Activated CD4-positive, alpha-beta T cell treated with anti-CD3 and anti-CD28 coated beads, Interleukin-2, amount 10 ng/mL, durations not matched to agents 24 days and 14 days (primary cell): ENCODE measurements at regions not wholly inside any gene's neighbourhood (a gene's known extent, or its start where the extent isn't known, plus 50 kb on each side); places are given as distances from the start of the nearest gene placed in this dataset.

Source experiments
- DNase-seq: peaks from one replicate; pipeline ENCODE4 v3.0.0; 2022
- H3K27ac Mint-ChIP-seq: one replicate; pipeline ENCODE4 v1.8.0; 2022; ENCODE audit warnings: mild to moderate bottlenecking, mixed read lengths
- H3K27me3 Mint-ChIP-seq: one replicate; pipeline ENCODE4 v1.8.0; 2022; ENCODE audit warnings: mixed read lengths
- H3K36me3 Mint-ChIP-seq: one replicate; pipeline ENCODE4 v1.8.0; 2022; ENCODE audit warnings: low read depth, mild to moderate bottlenecking, mixed read lengths
- H3K4me1 Mint-ChIP-seq: one replicate; pipeline ENCODE4 v1.8.0; 2021; ENCODE audit warnings: mixed read lengths
- H3K4me3 Mint-ChIP-seq: one replicate; pipeline ENCODE4 v1.8.0; 2022; ENCODE audit warnings: mild to moderate bottlenecking, moderate library complexity, mixed read lengths
- H3K9me3 Mint-ChIP-seq: one replicate; pipeline ENCODE4 v1.8.0; 2021; ENCODE audit warnings: mixed read lengths
- intact Hi-C: fragments of 100-400 bp; cut with micrococcal nuclease; formaldehyde crosslinking; loops from one replicate; pipeline ENCODE4 v1.15.1; 2023

DNA sequence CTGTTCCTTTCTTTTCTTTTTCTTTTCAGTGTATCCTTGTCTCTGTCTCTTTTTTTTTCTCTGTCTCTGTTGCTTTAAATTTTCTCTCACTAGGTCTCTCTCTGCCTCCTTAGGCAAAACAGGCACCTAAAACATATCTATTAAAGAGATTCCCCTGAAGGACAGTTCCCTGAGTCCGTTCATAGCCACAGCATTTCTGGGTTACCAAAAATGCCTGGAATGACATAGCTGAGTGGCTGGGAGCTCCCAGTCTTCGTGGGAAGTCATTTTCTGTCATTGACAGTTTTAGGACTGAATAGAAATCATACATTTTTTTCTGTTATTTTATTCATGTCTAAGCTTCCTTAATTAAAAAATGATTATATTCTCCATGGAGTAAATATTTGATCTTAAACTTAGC is 323.8 kb upstream of the AZI2 start:
- H3K27me3 Mint-ChIP-seq = peaks cover 2% of the 10 kb centered on the region
- H3K27ac Mint-ChIP-seq = no peak overlapping the region
- no peaks in the 10 kb centered on the region for H3K36me3 Mint-ChIP-seq
- peaks cover 6% of the 10 kb centered on the region for H3K9me3 Mint-ChIP-seq
- intact Hi-C loops = no loop called here
- DNase-seq = no peak
- no peak overlapping the region for H3K4me3 Mint-ChIP-seq
- peaks cover 3% of the 10 kb centered on the region for H3K4me1 Mint-ChIP-seq

DNA sequence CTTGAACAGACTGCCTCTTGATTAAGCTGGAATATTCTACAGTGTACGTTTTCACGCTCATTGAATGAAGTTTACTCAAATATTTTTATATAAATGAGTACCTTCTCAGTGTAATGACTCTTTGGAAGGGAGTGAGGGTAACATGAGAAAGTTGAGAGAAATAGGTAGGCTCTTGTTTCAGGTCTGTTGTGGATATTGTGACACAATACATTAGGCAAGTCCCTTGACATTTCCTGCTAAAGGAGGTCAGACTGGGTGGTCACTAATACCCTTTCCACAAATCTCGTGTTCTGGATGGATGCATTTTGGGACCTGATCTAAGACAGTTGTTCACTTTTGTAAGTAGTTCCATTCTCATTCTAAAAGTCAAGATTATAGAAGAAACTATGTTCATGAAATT is 324.8 kb upstream of the AZI2 start:
- Mint-ChIP-seq H3K9me3 (peaks cover 6% of the 10 kb centered on the region), H3K27me3 (peaks cover 2% of the 10 kb centered on the region), H3K4me1 (no peaks in the 10 kb centered on the region), H3K4me3 (no peak overlapping the region), H3K27ac (no peak overlapping the region), H3K36me3 (no peaks in the 10 kb centered on the region)
- no peak for DNase-seq
- intact Hi-C loops = no loop called here

DNA sequence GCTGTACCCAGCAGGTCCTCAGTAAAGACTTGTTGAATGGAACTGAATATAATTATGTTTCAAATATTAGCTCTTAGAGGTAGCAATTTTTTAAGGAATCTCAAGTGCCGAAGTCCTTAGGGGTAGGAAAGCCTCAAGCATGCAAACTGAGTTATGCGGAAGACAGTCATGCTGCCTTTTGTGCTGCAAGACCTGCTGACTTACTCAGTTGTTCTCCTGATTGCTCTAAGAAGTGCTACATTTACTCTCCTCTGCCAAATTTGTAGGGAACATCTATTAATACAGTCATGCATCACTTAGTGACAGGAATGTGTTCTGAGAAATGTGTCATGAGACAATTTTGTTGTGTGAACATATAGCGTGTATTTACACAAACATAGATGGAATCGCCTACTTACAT is 325.6 kb upstream of the AZI2 start:
- Mint-ChIP-seq H3K27ac (no peak overlapping the region), H3K36me3 (no peaks in the 10 kb centered on the region), H3K4me3 (no peak overlapping the region), H3K4me1 (no peaks in the 10 kb centered on the region), H3K27me3 (peaks cover 2% of the 10 kb centered on the region), H3K9me3 (peaks cover 6% of the 10 kb centered on the region)
- intact Hi-C loops = no loop called here
- no peak for DNase-seq

DNA sequence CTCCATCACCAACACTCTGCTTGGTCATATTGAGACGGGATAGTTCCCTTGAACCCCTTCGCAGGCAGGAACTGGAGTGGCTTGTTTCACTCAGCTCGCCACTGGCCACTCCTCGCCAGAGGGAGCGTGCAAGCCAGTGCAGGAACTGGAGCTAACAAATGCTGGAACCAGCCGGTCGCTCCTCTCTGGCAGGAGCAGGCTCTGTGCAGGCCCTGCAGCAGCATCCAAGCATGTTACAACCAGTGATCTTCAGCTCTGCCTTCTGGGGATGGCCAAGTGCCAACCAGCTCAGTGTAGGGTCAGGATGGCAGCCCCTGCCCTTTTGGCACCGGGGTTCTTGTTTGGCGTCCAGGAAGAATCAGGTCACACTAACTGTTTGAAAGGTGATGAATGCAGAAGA is 329.0 kb upstream of the AZI2 start:
- H3K27ac Mint-ChIP-seq = no peak overlapping the region
- no peaks in the 10 kb centered on the region for H3K4me1 Mint-ChIP-seq
- peaks cover 6% of the 10 kb centered on the region for H3K9me3 Mint-ChIP-seq
- H3K27me3 Mint-ChIP-seq = peaks cover 2% of the 10 kb centered on the region
- DNase-seq = no peak
- no peak overlapping the region for H3K4me3 Mint-ChIP-seq
- intact Hi-C loops = no loop called here
- H3K36me3 Mint-ChIP-seq = no peaks in the 10 kb centered on the region

DNA sequence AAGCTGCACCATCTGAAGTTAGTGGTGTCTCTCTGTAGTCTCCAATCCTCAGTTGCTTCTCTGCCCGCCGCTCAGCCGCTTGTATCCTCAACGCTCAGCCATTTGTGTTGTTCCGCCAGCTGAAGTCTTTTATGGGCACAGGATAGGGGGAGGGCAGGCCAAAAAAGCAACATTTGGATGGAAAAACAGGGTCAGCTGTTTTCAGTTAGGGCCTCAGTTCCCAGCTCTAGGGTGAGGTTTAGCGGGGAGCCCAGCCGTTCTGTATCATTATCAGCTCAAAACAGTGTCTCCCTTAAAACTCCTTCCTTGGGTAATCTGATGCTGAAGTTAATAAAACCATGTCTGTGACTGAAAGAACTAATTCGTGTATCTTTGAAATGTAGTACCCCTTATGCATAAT is 329.5 kb upstream of the AZI2 start:
- Mint-ChIP-seq H3K36me3 (no peaks in the 10 kb centered on the region), H3K9me3 (peaks cover 6% of the 10 kb centered on the region), H3K4me1 (no peaks in the 10 kb centered on the region), H3K27me3 (peaks cover under 1% of the 10 kb centered on the region), H3K27ac (no peak overlapping the region), H3K4me3 (no peak overlapping the region)
- intact Hi-C loops = no loop called here
- DNase-seq = no peak

DNA sequence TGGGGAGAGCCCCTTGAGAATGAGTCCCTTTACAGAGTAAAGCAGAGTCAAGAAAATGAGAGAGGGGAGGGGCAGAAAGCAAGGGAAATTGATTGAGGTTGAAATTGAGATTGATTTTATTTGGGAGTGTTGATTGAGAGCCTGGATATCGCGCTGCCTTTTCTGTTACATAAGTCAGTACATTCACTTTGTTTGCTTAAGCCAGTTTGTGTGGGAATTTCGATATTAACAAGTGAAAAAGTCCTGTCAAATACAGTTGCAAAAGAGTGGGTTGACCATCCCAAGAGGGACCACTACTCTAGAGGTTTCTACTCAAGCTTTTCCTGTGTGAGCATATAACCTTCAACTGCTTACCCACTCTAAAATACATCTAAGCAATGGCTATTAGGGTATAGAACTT is 331.4 kb upstream of the AZI2 start:
- intact Hi-C loops = no loop called here
- H3K9me3 Mint-ChIP-seq = peaks cover 6% of the 10 kb centered on the region

DNA sequence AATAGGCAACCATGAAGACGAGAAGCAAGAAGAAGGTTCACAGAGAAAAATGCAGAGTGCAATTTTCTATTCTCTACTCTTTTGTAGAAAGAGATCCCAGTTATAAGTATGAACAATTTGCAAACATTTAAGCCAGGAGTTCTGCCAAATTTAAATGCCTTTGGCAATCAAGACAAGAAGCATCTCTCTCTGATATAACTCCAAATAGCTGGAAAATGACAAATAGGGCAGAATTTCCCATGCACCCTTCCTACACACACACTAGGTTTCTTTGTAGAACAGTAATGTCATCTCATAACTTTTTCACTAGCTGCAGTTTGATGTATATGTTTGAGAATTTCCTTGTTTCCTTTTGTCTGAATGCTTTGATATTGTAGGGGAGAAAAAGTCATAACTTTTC is 333.5 kb upstream of the AZI2 start:
- Mint-ChIP-seq H3K9me3 (no peaks in the 10 kb centered on the region), H3K4me1 (no peaks in the 10 kb centered on the region), H3K27me3 (peaks cover 2% of the 10 kb centered on the region), H3K4me3 (no peak overlapping the region), H3K27ac (no peak overlapping the region), H3K36me3 (no peaks in the 10 kb centered on the region)
- intact Hi-C loops = no loop called here
- DNase-seq = no peak

More for the DNA sequence above, 331.4 kb upstream of the AZI2 start:
- DNase-seq = no peak
- Mint-ChIP-seq H3K4me1 (no peaks in the 10 kb centered on the region), H3K36me3 (no peaks in the 10 kb centered on the region), H3K27me3 (peaks cover 2% of the 10 kb centered on the region), H3K4me3 (no peak overlapping the region), H3K27ac (no peak overlapping the region)

DNA sequence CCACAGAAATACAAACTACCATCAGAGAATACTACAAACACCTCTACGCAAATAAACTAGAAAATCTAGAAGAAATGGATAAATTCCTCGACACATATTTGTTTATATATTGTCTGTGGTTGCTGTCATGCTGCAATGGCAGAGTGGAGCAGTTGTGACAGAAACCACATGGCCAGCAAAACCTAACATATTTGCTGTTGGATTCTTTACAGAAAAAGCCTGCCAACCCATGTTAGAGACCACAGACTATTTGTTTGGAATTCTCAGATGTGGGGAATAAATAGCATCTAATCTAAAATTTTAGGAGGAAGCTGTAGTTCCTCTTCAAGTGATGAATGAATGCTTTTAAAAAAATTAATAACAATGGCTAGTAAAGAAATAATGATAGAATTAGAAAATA is 341.6 kb upstream of the AZI2 start:
- no peak for DNase-seq
- no peaks in the 10 kb centered on the region for H3K9me3 Mint-ChIP-seq
- intact Hi-C loops = no loop called here
- no peaks in the 10 kb centered on the region for H3K36me3 Mint-ChIP-seq
- no peaks in the 10 kb centered on the region for H3K27me3 Mint-ChIP-seq
- no peaks in the 10 kb centered on the region for H3K4me1 Mint-ChIP-seq
- no peak overlapping the region for H3K4me3 Mint-ChIP-seq
- no peak overlapping the region for H3K27ac Mint-ChIP-seq

DNA sequence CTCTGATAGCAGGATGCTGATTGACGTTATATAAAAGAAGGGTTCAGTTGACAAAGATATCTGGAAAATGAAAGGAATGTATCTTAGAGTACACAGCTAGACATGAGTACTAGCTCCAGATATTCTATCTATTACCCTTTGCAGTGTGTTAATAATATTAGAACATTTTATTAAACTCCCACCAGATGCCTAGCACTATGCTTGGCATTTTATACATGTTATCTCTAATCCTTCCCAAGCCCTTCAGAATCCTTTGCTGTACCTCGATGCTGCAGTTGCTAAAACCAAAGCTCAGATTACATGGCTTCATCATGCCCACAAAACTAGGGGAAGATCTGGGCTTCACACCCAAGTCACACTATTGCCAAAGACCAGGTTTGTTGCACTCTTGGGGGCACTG is 350.1 kb upstream of the AZI2 start:
- H3K4me3 Mint-ChIP-seq = no peak overlapping the region
- no peak overlapping the region for H3K27ac Mint-ChIP-seq
- no peak for DNase-seq
- H3K9me3 Mint-ChIP-seq = no peaks in the 10 kb centered on the region
- H3K27me3 Mint-ChIP-seq = no peaks in the 10 kb centered on the region
- H3K4me1 Mint-ChIP-seq = no peaks in the 10 kb centered on the region
- intact Hi-C loops = no loop called here
- no peaks in the 10 kb centered on the region for H3K36me3 Mint-ChIP-seq

DNA sequence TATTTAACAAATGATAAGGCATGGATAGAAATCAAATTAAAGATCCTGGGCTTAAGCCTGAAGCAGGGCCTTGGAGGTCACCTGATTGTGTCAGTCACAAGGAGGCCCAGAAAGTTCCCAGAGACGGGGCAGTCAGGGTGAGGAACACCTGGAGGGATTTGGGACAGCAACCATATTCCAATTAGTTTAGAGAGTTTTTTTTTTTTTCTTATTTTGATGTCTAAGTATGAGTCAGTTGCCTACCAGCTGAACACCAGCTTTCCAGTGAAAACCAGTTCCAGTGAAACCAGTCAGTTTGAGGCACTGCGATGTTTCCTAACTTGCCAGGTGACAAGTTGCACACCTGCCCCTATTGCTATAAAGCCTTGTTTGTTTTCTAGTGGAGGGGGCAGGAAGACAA is 350.7 kb upstream of the AZI2 start:
- no peak for DNase-seq
- H3K4me3 Mint-ChIP-seq = no peak overlapping the region
- H3K27ac Mint-ChIP-seq = no peak overlapping the region
- H3K27me3 Mint-ChIP-seq = no peaks in the 10 kb centered on the region
- H3K36me3 Mint-ChIP-seq = no peaks in the 10 kb centered on the region
- intact Hi-C loops = no loop called here
- H3K9me3 Mint-ChIP-seq = no peaks in the 10 kb centered on the region
- no peaks in the 10 kb centered on the region for H3K4me1 Mint-ChIP-seq

DNA sequence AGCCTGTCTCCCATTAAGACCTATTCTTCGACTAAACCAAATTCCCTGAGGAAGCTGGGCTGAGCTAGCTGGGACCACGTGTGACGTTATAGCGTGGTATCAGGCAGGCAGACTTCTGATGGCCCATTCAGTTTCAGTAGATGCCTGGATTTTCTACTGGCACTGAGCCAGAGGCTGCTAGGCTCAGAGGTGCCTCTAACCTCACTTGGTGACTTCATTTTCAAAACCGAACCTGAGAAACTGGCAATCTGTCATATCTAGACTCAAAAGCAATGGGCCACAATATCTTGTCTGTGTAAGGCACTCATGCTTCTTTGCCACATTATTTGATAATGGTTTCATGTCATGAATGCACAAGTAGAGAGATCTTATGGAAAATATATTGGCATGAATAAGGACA is 352.1 kb upstream of the AZI2 start:
- Mint-ChIP-seq H3K27ac (no peak overlapping the region), H3K36me3 (no peaks in the 10 kb centered on the region), H3K4me1 (no peaks in the 10 kb centered on the region), H3K9me3 (no peaks in the 10 kb centered on the region), H3K27me3 (no peaks in the 10 kb centered on the region), H3K4me3 (no peak overlapping the region)
- intact Hi-C loops = no loop called here
- DNase-seq = no peak

DNA sequence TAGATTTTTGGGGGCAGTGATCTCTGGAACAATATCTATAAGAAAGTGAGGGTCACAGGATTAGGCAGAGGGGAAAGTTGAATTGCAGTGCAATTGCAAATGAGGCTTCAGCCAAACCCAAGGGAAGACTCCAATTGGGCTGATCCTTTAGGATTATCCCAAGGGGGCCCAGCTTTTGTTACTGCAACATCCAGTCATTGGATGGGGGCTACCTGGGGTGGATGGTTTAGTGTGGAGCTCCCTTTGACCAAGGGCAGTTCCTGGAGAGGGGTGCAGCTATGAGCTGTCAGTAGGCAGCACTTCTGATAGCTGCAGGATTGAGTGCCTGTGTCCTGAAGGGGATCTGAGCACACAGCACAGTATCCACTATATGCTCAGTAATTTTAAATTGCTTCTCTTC is 355.2 kb upstream of the AZI2 start:
- H3K36me3 Mint-ChIP-seq = no peaks in the 10 kb centered on the region
- no peak for DNase-seq

DNA sequence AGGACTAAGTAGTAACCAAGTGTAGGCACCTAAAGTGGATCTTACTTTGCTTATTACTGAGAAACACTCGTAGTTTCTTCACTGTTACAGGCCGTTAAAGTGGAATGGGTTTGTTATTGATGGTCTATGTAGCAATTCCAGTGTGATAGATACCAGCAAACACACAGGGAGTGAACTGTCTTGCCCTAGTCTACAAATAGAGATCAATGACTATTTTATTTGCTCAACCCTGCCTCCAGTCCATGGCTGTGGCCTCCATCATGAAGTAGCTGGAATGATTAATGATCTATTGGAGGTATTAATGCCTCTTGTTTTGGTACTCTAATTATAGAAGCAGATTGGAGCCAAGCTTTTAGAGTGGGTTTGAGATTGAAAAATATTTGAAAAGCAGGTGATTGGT is 362.7 kb upstream of the AZI2 start:
- DNase-seq = no peak
- H3K36me3 Mint-ChIP-seq = no peaks in the 10 kb centered on the region
- H3K4me3 Mint-ChIP-seq = no peak overlapping the region
- no peaks in the 10 kb centered on the region for H3K27me3 Mint-ChIP-seq
- H3K27ac Mint-ChIP-seq = no peak overlapping the region
- intact Hi-C loops = no loop called here
- H3K9me3 Mint-ChIP-seq = peaks cover 5% of the 10 kb centered on the region
- no peaks in the 10 kb centered on the region for H3K4me1 Mint-ChIP-seq

More for the DNA sequence above, 355.2 kb upstream of the AZI2 start:
- H3K27ac Mint-ChIP-seq = no peak overlapping the region
- no peak overlapping the region for H3K4me3 Mint-ChIP-seq
- no peaks in the 10 kb centered on the region for H3K27me3 Mint-ChIP-seq
- no peaks in the 10 kb centered on the region for H3K9me3 Mint-ChIP-seq
- H3K4me1 Mint-ChIP-seq = no peaks in the 10 kb centered on the region
- intact Hi-C loops = no loop called here

DNA sequence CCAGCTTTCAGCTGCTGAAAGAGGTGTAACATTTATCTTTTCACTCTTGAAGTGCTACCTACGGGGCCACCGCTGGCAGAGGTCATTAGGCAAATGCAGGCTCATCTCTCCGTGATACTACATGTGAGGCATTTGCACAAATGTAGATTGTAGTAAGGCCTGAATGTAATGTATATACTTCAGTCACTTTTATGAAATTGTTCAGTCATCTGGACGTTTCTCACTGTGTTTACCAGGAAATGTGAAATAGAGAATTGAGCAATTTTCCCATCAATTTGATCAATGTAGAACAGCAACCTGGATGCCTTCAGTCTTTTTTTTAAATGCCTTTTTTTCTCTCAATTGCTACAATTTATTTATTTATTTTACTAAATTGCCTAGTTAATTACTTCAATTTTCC is 368.3 kb upstream of the AZI2 start:
- DNase-seq = no peak
- Mint-ChIP-seq H3K9me3 (peaks cover 5% of the 10 kb centered on the region), H3K36me3 (no peaks in the 10 kb centered on the region), H3K27me3 (no peaks in the 10 kb centered on the region), H3K4me3 (no peak overlapping the region), H3K27ac (no peak overlapping the region), H3K4me1 (no peaks in the 10 kb centered on the region)
- intact Hi-C loops = no loop called here

DNA sequence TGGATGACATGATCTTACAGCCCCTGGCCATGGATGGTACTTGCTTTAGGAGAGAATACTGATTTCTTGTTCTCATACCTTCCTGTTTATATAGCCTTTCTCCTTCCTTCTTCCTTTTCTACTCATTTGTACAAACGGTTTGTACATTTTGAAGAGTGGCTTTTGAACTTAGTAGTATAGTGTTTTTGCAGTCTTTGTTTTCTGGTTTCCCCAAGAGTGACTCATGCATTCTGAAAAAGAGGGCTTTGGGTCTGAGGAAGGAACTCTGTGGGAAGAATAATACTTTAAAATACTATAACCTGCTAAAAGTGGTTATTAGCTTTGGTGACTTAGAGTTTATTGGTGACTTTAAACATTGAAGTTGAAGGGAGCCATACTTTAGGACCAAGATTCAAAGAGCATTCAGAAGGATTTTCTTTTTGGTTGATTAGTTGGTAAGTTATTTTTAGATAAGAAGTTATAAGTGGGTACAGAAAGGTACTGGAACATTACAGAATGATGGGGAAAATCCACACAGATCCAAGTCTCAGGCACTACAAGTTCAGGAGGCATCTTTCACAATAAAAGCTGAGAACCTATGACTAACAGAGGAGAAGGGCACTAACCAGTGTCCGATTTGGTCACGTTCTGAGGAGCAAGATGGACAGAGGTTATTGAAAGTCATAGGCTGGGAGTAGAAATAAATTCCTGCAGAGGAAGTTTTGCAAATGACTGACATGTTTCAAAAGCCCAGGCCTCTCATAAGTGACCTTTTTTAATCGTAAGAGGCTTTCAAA is 369.6 kb upstream of the AZI2 start:
- H3K4me3 Mint-ChIP-seq = no peak overlapping the region
- no peaks in the 10 kb centered on the region for H3K27me3 Mint-ChIP-seq
- intact Hi-C loops = no loop called here
- H3K4me1 Mint-ChIP-seq = no peaks in the 10 kb centered on the region
- DNase-seq = no peak
- peaks cover 5% of the 10 kb centered on the region for H3K9me3 Mint-ChIP-seq
- no peak overlapping the region for H3K27ac Mint-ChIP-seq
- no peaks in the 10 kb centered on the region for H3K36me3 Mint-ChIP-seq
